Right kidney (tissue), 1 donor: ENCODE measurements at regions not wholly inside any gene's neighbourhood (a gene's known extent, or its start where the extent isn't known, plus 50 kb on each side); places are given as distances from the start of the nearest gene placed in this dataset.

Experiments
- DNase-seq: peaks from one replicate; pipeline ENCODE4 v3.0.0-alpha.2; 2016

DNA sequence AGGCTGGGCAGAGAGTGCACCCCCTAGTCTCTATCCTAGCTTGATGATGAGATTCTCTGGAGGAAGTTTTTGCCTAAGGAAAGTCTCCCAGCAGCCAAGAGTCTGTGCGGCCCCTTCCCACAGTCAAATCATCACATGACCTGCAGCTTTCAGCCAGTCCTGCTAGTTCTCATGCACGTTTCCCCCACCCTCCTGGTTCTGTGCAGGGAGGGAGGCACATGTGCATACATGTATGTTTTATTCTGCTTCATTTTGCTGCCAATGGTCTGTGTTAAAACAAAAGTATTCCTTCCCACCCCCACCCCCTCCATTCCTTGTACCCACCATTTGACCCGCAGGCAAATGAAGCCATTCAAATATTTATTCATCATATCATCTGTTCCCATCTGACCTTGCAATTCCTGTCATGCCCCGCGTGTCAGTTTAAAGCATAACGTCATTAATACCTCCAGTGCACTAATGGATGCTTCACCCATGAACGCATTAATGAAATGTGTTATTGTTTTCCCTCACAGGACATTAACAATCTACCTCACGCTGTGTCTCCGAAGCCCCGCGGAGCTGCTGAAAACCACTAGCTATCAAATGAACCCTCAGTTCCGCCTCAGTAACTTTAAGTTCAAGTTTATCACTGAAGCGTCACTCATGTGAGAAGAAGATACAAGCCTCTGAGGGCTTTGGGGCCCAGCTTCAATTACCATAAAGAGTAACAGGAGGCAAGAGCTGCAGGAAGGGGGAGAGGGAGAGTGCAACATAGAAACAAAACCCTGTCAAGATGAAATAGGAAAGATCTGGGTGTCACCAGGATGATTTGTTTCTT, 139.6 kb downstream of the RASEF start:
- DNase-seq: peak; percentile 61

DNA sequence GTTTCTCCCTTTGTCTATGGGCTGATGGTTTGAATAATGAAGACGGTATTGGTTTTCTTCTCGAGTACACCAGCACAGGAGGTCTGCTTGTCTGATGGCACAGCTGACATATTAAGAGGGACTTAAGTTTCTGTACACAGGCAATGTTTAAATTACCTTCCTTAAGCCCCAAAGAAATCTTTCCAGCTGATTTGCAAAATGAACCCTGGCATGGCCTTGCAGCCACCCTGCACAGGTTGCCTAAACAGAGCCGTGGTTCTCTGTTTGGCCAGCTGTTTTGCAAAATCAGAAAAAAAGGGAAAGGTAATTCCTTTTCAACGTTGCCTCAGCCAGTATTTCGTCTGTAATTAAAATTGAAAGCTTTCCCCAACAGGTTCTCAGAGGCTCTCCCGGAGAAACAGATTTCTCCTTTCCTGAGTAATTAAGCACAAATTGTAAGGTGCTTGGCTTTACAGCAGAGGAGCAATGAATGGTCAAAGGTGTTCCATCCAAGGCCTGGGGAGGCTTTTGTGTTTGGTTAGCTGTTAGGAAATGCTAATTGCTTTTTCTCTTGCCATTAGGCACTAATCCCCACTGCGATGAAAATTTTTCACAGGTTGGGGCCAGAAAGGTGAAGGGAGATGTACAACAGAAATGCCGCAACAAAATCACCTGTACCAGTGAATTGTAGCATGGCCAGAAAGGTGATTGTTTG, 138.9 kb downstream of the RASEF start:
- DNase-seq: no peak
